BJ (cell line): ENCODE measurements at regions not wholly inside any gene's neighbourhood (a gene's known extent, or its start where the extent isn't known, plus 50 kb on each side); places are given as distances from the start of the nearest gene placed in this dataset.
A peak's percentile ranks its signal among the peaks of the same experiment; 100 is the strongest.

ENCODE experiments used
- CTCF ChIA-PET: fragments of 350-600 bp; formaldehyde crosslinking; extraction: SDS; loops from one replicate; lab custom pipeline; 2021; ENCODE audit warnings: antibody characterized with exemption, inconsistent platforms; lab: Yijun Ruan, JAX
- POLR2A ChIA-PET: fragments of 300-600 bp; sonication (Branson Sonifier 250); formaldehyde crosslinking; extraction: SDS; loops from one replicate; lab custom pipeline; 2021; ENCODE audit warnings: antibody characterized with exemption; lab: Charles Lee
- DNase-seq: peaks from one replicate; pipeline ENCODE4 v3.0.0-alpha.2; 2011; ENCODE audit warnings: low read depth
- H3K27me3 ChIP-seq: 2 replicates; pipeline ENCODE4 v1.6.0; 2011; ENCODE audit warnings: low read length; ENCODE audit not compliant: control insufficient read depth, insufficient read depth
- H3K36me3 ChIP-seq: 2 replicates; pipeline ENCODE4 v1.5.1; 2011; ENCODE audit warnings: low read length; ENCODE audit not compliant: control insufficient read depth, insufficient read depth
- H3K4me3 ChIP-seq: 2 replicates; pipeline ENCODE4 v1.5.1; 2011; ENCODE audit warnings: low read depth, mild to moderate bottlenecking, control low read depth, low read length
- CTCF ChIP-seq: IDR thresholded peaks from 2 replicates; pipeline ENCODE4 v1.5.1; 2011; ENCODE audit warnings: low read depth, mild to moderate bottlenecking, control low read depth, inconsistent platforms, low read length, moderate library complexity; ENCODE audit not compliant: insufficient read depth

- DNase-seq: no peak
- no peaks in the 10 kb centered on the region for H3K27me3 ChIP-seq
- no peak overlapping the region for H3K4me3 ChIP-seq
- no peaks in the 10 kb centered on the region for H3K36me3 ChIP-seq
- CTCF ChIA-PET: no interaction called here
- POLR2A ChIA-PET: no interaction called here
- no peak for TF ChIP-seq CTCF
Observed at GRCh38 chr6:139927742-139928305, 553.4 kb upstream of the CITED2 start.

- POLR2A ChIA-PET: no interaction called here
- H3K27me3 ChIP-seq: no peaks in the 10 kb centered on the region
- H3K36me3 ChIP-seq: no peaks in the 10 kb centered on the region
- TF ChIP-seq CTCF: peak; percentile 27; the same call in 1 of the 2 replicates
- CTCF ChIA-PET: no interaction called here
- H3K4me3 ChIP-seq: no peak overlapping the region
- no peak for DNase-seq
Observed at GRCh38 chr6:139927236-139927635, 552.8 kb upstream of the CITED2 start.

- ChIA-PET CTCF (no interaction called here), POLR2A (interaction anchor here (0.6 kb wide), 1 partner anchor 16 kb away, joined by 18 read pairs; no protein-coding TSS in a partner anchor)
- Histone ChIP-seq H3K27me3 (no peaks in the 10 kb centered on the region), H3K4me3 (no peak overlapping the region), H3K36me3 (no peaks in the 10 kb centered on the region)
- TF ChIP-seq CTCF: no peak
- DNase-seq: no peak
Observed at GRCh38 chr6:139926711-139927110, 552.3 kb upstream of the CITED2 start.

GRCh38 chr6:139925894-139926641, 551.6 kb upstream of the CITED2 start:
- no peak for DNase-seq
- POLR2A ChIA-PET: interaction anchor here (0.5 to 0.8 kb wide), 4 partner anchors 16 to 555 kb away, joined by 3 to 18 read pairs (median 4); no protein-coding TSS in a partner anchor
- no peaks in the 10 kb centered on the region for H3K27me3 ChIP-seq
- no peaks in the 10 kb centered on the region for H3K36me3 ChIP-seq
- CTCF ChIA-PET: interaction anchor here (0.6 kb wide), 1 partner anchor 704 kb away, joined by 3 read pairs; no protein-coding TSS in a partner anchor
- TF ChIP-seq CTCF: no peak
- H3K4me3 ChIP-seq: no peak overlapping the region

GRCh38 chr6:139923964-139924475, 549.6 kb upstream of the CITED2 start:
- TF ChIP-seq CTCF: no peak
- POLR2A ChIA-PET: no interaction called here
- Histone ChIP-seq H3K4me3 (no peak overlapping the region), H3K36me3 (no peaks in the 10 kb centered on the region), H3K27me3 (no peaks in the 10 kb centered on the region)
- no peak for DNase-seq
- CTCF ChIA-PET: no interaction called here
